Posterior cingulate gyrus (tissue), 11 donors: ENCODE measurements at regions not wholly inside any gene's neighbourhood (a gene's known extent, or its start where the extent isn't known, plus 50 kb on each side); places are given as distances from the start of the nearest gene placed in this dataset.
A peak's percentile ranks its signal among the peaks of the same experiment; 100 is the strongest.

Experiments
- DNase-seq, 10 donors: peaks; one replicate each; pipeline versions ENCODE4 v3.0.0 to v3.0.0-alpha.2; 2020 to 2021; ENCODE audit warnings: mixed read lengths in 3 of 10
- intact Hi-C: fragments of 100-400 bp; cut with DNase I; formaldehyde crosslinking; loops from one replicate; pipeline ENCODE4 v1.15.1; 2023

DNA sequence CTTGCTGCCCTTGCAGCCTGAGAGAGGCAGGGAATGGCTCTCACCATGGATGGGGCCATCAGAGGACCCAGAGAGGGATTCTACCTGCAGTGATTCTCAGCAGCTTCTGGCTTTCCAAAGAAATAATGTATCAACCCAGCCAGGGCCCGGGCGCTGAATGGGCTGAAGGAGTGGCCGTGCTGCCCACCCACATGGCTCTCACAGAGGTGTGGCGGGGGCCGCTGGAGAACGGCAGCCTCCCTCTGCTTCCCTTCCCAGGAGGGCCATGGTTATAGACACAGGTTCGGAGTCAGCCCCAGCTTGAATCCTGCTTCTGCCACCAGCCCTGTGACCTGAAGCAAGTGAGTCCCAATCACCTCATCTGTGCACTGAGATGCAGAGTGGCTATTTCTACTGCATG is 82.7 kb downstream of the THAP12 start:
- no peak for DNase-seq
- intact Hi-C loops = no loop called here

- intact Hi-C loops = no loop called here
- peak in 1 of 10 donors; percentile 70 for DNase-seq
Observed at GRCh38 chr11:76296731-76297542, 84.0 kb downstream of the THAP12 start.

GRCh38 chr11:76293189-76293631 is 86.9 kb upstream of the WNT11 start:
- no peak for DNase-seq
- intact Hi-C loops = no loop called here

- no peak for DNase-seq
- intact Hi-C loops = no loop called here
Observed at GRCh38 chr11:76292583-76293188, 86.4 kb upstream of the WNT11 start.

- no peak for DNase-seq
- intact Hi-C loops = no loop called here
Observed at GRCh38 chr11:76291576-76292526, 85.5 kb upstream of the WNT11 start.

- intact Hi-C loops = no loop called here
Observed at GRCh38 chr11:76288166-76288980, 82.1 kb upstream of the WNT11 start.

DNA sequence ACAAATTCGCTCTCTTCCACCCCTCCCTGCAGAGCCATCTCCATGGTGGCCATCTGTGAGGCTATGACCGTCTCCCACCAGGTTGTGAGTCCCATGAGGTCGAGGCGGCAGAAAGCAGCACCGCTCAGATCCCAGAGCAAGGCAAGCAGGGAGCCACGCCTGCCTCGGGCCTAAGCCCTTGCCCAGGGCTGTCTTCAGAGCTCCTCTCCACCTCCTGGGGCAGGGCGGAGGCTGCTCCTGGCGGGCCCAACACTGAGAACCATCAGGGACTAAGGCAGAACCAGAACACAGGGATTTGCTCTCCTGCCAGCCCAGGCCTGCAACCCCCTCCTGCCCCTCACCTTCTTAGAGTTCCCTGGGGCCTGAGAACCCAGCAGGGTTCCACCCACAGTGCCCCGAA is 80.9 kb upstream of the WNT11 start:
- intact Hi-C loops = no loop called here
- DNase-seq = peak in 1 of 10 donors; percentile 53

More at GRCh38 chr11:76288166-76288980, 82.1 kb upstream of the WNT11 start:
- no peak for DNase-seq

- peak in 1 of 10 donors; percentile 46 for DNase-seq
- intact Hi-C loops = no loop called here
Observed at GRCh38 chr11:76285397-76286104, 79.2 kb upstream of the WNT11 start.

- intact Hi-C loops = no loop called here
- peak in 1 of 10 donors; percentile 55 for DNase-seq
Observed at GRCh38 chr11:76284161-76284560, 77.9 kb upstream of the WNT11 start.

DNA sequence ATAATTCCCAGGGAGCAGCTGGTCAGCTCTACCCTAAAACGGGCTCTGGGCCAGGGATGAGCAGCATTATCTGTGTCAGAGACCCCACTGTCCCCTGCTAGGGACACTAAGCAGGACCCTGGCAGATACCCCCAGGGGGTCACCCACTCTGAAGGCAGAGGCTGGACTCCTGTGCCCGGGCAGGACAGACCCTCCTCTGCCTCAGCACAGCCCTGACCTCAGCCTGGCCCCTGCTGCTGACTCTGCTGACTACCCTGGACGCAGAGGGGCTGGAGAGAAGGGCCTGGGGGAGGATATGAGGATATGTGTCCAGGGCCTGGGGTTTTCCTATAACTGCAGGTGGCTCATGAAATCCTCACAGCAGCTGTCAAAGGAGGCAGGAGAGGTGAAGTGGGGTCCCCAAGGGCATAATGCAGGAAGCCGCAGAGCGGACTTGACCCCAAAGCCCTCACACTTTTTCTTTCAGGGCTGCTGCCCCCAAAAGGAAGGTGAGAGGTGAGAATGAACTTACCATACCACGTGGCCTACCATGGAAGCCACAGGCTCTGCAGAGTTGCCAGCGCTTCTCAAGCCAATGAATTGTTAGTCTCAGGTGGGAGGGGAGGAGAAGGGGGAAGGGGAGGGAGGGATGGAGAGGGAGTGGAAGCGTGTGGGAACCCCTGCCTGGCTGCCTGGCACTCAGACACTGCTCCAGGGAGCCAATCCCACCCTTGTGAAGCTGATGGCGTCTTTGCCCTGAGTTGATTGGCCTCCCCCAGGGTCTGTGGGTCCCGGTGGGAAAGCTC is 76.7 kb upstream of the WNT11 start:
- peak in 2 of 10 donors; percentile 45 to 70 for DNase-seq
- intact Hi-C loops = no loop called here

- DNase-seq = peak in 1 of 10 donors; percentile 73
- intact Hi-C loops = no loop called here
Observed at GRCh38 chr11:76282172-76282571, 75.9 kb upstream of the WNT11 start.

DNA sequence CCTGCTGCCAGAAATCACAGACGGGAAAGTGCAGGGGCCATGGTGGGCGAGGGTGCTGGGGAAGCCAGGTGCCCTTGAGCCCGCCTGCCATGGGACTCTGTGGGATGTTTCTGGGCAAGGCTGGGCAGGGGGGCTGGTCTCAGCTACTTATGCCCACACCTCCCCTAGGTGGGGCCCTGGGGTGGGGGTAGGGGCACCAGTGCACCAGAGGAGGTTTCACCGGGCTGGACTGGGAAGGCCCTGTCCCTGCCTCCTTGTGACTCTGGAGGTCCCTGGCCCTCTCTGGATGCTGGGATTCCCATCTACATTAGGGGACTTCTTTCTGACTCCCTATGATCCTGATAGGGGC is 75.2 kb upstream of the WNT11 start:
- intact Hi-C loops = no loop called here
- peak in 1 of 10 donors; percentile 76 for DNase-seq

- intact Hi-C loops = no loop called here
Observed at GRCh38 chr11:76280882-76281557, 74.7 kb upstream of the WNT11 start.

GRCh38 chr11:76280151-76280881 is 74.0 kb upstream of the WNT11 start:
- peak in 2 of 10 donors; percentile 68 to 77 for DNase-seq
- intact Hi-C loops = no loop called here

More at GRCh38 chr11:76280882-76281557, 74.7 kb upstream of the WNT11 start:
- DNase-seq = peak in 1 of 10 donors; percentile 51

DNA sequence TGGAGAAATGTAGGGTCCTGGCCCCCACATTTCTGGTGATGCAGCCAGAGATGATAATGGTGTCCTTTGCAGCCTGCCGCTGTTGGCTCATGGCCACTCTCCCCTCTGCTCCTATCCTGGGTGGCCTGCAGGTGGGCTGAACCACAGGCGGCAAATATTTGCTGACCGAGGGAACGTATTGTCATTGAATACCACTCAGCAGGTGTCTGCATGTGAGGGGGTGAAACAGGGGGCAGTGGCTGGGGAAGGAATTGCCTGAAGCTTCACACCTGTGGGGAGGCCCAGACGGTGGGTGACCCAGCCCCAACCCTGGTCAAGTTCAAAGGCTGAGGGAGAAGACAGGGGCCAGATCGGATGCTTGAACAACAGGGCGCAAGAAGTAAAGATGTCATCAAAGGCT is 73.3 kb upstream of the WNT11 start:
- intact Hi-C loops = no loop called here
- DNase-seq = peak in 2 of 10 donors; percentile 45 to 74

- DNase-seq = peak in 1 of 10 donors; percentile 38
- intact Hi-C loops = no loop called here
Observed at GRCh38 chr11:76279038-76279437, 72.7 kb upstream of the WNT11 start.

DNA sequence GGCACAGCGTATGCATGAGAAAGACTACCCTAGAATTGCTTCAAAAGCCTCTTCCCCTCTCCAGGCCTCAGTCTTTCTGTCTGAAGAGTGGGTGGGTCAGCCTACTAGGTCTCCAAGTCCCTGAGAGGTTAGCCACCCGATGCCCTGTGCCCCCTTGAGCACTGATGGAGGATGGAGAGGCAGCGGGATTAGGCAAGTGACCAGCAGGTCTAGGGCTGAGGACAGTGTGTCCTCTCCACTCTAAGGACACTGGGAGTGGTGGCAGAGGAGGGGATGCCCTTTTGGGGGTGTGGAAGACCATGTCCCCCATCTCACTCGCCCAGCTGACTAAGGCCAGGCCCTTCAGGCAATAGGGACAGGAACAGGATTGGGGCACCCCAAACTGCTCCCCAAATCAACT is 72.2 kb upstream of the WNT11 start:
- peak in 2 of 10 donors; percentile 23 to 52 for DNase-seq
- intact Hi-C loops = no loop called here
